Inferior parietal cortex (tissue), 1 donor: ENCODE measurements at regions not wholly inside any gene's neighbourhood (a gene's known extent, or its start where the extent isn't known, plus 50 kb on each side); places are given as distances from the start of the nearest gene placed in this dataset.
A peak's percentile ranks its signal among the peaks of the same experiment; 100 is the strongest.

ENCODE experiments used
- DNase-seq: peaks from one replicate; pipeline ENCODE4 v3.0.0-alpha.2; 2016; ENCODE audit errors: extremely low spot score

DNA sequence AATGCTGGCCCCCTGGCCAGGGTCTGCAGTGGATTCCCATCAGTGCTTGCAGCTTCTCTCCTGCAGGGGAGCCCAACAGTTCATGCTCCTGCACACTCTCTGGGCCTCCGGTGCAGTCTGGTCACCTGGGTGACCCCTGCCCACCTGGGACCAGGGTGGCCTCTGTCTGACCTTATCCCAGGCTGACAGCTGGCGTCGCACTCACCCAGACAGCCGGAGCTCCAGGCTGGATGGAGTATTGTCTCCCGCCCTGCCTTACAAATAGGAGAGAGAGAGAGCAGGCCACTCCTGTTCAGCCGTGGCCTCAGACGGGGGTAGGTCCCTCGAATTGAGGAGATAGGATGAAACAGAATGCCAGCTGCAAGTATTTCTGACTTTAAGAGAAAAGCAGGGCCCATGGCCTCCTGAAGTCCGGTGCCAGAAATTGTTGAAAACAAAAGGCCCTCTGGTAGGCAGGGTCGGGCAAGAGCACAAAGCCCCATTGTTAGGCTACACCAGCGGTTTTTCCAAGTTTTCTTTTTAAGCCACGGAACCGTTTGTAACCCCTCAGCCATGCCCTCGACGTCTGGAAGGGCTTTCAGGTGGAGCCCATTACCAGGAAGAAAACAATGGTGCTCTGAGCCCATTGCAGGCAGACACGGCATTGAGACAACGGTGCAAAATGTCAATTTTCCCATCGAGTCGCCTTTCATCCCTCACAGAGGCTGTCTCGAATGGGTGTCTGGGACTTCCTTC, 258.4 kb downstream of the BCL11A start:
- DNase-seq, result peak; percentile 58

DNA sequence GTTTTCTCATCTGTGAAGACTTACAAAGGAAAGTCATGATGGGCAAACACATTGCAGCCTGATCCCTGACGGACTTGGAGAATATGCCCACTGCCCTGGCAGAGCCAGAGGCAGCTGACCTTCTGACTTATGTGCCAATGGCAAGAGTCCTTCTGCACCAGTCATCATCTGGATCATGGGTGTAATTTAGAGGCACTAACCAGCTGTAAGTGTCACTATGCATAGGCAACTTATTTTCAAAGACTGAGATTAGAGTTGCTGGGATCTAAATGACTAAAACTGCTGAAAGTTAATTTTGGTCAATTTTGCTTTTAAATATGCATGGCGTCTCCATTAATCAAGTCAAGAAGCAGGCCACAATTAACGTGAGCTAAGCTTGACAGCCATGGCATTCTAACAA, 261.2 kb downstream of the BCL11A start:
- DNase-seq, result no peak

DNA sequence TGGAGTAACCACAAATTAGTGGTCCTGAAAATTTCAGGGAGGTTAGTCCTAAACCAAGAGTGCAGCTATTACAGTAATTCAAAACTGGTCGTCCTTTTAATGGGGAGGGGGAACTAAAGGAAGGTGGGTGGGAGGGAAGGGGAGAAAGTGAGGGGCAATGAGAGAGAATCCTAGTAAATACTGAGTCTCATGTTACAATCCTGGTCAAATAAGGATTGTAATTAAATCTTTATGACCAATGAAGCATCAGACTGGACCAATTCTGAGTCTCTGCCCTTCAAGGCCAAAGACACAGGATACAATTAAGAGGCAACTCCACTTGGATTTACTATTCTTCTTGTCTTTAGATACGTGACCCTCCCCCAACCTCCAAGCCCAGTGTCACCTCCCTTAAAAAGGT, 262.9 kb downstream of the BCL11A start:
- no peak for DNase-seq

DNA sequence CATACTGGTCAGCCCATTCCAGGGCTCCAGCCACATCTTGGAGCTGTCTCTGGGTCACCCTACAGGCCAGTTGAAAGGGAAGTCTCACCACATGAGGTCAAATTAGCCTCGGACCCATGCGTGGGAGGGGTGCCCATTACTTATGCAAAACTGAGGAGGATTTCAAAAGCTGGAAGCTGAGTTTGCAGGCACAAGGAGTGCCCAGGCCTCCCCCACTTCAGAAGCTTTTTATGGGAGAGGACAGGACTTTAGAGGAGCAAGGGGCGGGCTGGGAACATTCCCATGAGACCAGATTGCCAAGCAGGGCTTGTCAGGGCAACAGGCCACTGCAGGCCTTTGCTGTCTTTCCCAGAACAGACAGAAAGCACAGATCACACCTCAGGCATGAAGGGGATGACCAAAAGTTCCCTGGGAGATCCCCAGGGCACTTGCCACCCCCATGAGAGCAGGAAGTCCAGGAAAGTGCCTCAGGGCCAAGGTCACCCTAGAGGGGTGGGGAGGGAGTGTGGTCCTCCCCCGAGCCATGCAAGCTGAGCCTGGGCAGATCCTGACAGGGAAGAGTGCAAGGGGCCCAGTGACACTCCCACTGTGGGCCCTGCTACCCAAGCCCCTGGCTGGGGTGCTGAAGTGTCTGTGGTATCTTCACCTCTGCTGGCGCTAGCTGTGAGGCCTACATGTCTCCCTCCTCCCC, 267.7 kb downstream of the BCL11A start:
- no peak for DNase-seq

DNA sequence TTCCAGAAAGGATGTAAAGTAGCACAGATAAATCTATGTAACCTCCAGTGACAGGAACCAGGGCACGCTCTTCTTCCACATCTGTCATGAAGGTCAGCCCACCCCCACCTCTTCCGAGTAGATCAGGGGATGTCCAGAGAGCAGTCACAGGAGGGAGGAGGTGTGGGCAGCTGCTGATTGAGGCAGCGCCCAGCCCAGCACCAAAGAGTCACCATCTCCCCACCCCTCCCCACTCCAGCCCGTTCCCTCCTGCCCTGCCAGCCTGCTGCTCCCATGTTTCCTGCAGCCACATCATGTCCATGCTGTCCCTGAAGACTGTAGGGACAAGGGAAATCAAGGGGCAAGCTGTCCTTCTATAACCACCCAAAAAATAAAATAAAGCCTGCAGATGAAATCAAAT, 269.8 kb downstream of the BCL11A start:
- DNase-seq, result no peak

DNA sequence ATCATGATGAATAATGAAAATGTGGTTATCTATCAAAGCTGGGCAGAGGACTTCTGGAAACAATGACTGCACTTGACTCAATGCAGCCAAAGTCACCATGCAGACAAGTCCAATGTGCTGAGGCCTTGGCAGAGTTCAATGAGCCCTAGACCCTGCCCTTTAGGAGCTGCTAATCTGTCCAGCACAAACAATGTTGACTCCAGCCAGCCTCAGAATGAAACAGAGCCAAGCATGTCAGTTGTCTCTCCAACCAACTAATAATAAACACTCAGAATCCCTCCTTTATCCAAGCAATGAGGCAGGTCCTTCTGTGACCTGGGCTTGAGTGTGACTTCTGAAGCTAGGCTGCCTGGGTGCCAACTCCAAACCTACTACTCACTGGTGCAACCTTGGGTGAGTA, 270.6 kb downstream of the BCL11A start:
- DNase-seq, result no peak

DNA sequence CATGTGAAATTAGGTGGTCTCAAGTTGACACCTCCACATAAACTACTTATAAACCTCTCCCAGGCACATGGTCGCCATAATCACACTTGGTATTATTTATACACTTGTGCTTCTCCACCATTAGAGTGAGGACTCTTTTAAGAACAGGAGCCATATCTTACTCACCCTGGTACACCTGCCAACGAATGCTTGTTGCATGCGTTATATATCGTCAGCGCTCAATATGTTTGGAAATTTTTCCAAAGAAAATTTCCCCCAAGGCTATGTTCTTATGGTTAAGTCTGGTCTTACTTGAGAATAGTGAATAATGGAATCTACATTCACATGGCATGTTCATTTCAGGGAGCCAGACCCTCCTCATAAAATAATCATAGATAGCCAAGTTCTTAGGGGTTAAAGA, 271.7 kb downstream of the BCL11A start:
- DNase-seq, result no peak

DNA sequence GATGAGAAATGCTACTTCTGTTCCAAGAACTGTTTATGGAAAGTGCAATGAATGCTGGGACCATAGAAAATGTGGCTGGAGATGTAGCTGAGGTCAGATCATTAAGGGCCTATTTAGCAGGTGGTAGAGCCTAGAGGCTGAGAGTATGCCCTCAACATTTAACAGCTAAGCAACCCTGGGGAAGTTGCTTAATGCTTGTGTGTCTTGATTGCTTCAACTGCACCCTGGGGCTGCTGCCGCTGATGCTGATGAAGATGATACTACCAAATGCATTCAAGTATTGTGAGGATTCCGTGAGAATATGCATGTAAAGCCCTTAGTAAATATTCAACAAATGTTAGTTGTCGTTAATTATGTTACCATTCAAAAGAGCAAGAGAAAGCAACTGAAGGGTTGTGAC, 273.2 kb downstream of the BCL11A start:
- DNase-seq, result no peak

DNA sequence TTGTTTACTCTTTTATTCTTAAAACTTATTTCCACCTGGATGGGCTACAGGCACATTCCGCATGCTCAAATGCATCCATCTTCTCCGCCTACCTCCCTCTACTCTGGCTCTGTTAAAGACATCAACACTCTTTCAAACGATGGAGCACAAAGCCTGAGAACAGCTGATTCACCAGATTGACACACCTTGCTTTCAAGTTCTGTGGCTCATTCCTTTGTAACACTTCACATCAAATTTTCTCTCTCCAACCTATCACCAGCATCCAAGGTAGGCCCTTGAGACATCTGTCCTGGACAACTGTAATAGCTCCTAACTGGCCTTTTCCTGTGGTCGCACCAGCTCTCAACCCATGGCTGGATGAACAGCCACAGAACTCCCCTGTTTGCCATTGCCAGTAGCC, 274.5 kb downstream of the BCL11A start:
- no peak for DNase-seq

DNA sequence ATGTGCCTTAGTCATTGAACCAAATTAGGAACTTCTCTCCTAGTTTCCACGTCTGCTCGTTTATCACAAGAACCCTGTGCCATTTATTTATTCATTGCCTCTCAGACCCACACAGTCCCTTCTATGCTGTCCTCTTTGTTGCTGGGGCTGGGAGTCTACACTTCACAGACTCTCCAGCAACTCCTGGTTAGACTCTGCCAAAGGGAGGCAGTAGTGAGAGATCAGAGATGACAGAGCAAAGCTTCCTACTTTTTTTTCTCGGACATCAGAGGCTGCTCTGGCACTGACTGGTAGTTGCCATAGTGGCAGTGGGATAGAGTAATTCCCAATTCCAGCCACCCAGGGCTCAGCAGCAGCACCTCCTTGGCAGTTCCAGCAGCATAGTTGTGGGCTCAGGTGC, 277.5 kb downstream of the BCL11A start:
- DNase-seq, result no peak

DNA sequence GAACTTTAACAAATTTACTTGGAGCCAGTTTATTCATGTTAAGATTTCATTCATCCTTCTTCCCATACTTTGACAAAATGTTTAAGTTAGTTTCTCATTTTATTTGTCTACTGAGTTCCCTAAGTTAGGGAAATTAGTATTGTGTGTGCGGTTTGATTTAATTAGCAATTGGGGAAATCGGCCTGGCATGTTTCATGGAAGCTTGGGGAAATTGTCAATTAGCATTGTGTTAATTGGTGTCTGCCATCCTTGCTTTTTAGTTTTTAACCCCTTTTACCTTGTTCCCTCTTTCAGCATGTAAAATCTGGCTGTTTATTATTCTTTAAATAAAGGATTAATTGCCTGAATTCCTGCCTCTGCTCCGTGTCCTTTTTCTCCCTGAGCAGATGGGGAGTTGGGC, 279.6 kb downstream of the BCL11A start:
- no peak for DNase-seq

DNA sequence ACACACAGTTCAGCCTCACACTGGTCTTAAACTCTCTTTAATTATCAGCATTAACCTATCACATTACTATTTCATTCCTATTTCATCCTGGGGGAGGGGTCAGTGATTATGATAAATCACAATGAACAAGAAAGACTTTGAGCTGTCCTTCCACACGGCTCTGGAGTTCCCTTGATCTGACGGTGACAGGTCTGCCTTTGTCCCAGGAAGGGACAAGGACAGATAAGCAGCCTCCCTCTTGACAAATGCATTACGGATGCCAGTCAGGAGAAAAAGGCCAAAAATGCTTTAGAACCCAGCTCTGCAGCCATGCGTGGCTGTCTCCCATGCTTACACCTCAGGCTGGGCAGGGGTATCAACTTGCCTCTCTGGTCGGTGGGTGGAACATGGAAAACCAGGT, 281.7 kb downstream of the BCL11A start:
- DNase-seq, result no peak

DNA sequence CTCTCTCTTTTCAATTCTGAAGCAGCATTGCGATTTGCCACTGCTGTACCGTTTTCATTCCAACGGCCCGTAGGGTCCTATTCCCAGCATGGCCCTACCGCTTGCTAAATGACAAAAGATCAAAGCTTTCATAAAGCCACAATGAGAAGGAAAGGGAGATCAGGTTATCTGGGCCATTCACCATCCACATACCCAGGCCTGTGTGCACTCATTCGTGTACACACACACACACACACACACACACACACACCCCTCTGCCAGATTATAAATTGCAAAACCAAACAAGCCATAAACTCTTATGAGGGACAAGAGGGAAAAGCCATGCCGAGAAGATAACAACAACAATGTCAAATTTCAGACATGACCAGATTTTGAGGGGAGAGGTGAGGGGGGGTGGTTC, 282.3 kb downstream of the BCL11A start:
- no peak for DNase-seq

DNA sequence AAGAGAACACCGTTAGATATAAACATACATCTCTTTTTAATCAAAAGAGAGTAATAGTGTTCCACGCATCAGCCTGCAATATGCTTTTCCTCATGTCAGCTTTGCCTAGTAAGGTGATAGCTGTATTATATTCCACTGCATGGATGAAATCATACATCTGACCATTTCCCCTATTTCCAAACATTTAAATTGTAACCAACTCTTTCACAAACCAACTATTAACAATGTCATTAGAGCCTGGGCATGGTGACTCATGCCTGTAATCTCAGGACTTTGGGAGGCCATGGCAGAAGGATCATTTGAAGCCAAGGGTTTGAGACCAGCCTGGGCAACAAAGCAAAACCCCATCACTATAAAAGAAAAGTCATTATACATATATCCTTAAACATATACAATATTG, 284.8 kb downstream of the BCL11A start:
- DNase-seq, result no peak

DNA sequence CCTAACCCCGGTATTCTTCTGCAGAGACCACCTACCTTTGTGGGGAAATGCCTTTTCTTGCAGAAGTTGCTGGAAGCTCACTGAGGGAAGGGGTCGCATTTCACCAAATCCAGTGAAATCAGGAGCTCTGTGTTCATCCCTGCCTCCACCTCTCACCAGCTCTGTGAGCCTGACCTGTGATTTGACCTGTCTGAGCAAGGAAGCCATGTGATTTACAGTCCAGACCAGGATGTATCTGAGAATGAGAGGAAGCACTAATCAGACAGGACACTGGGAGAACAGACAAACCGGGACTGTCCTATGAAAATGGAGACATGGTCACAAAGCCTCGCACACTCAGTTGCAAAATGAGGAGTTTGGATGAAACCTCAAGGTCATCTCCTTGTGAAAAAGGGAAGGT, 285.4 kb downstream of the BCL11A start:
- no peak for DNase-seq

DNA sequence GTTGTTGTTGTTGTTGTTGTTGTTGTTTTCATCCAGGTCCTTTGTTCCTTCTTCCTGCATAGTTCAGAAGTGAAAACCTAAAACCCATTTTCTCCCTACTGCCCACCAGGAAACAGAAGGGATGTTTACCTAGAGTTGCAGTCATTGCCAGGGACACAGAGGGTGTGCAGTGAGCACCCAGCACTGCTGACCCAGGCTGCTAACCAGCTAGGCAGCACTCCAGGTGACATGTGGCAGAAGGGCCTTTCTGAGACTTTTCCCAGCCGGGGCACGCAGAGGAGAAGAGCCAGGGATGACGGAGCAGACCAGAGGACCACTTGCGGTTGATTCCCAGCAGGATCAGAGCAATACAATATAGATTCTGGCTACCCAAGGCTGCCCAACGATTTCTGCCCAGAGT, 286.3 kb downstream of the BCL11A start:
- no peak for DNase-seq

DNA sequence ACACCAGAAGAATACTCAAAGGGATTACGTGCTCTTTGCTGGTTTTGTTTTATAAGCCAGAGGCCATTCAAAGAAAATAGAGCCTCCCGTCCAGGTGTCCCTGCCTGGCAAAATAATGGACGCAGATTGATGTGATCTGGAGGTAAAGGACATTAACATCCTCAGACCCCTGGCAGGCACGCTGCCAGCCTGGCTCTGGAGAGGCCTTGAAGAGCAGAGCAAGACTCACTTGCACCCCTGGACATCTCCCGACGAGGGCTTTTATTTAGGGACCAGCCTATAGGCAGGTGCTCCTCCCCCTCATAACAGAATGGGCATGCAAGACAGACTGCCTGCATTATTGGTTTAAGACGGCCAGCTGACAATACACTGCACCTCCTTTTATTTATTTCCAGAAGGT, 291.3 kb downstream of the BCL11A start:
- no peak for DNase-seq

DNA sequence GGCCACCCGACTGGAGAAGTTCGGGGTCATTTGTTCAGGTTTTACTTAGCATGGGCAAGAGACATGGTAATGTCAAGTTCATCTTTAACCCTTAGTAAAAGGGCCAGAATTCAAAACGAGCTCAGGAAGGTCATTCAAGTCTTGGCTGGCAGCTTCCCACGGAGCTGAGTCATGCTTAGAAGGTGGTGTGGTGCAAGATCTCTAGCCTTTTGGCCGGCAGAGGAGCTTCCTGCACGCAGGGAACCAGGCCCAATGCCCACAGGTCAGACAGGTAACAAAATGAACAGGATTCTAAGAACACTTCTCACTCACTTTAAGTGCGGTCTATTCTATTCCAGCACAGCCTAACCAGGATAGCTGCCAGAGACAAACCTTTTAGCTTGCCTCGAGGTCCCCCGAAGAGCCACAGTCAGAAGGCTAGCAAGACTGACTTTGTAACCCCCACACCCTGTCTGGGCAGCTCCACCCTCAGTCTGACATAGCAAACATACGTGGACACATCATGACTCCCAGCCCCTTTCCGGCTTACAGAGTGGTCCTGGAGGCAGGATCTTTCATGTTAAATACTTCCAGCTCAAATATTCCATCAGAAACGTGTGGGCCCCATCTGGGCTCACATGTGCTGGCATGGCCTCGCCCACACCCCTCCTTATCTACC, 292.7 kb downstream of the BCL11A start:
- no peak for DNase-seq

DNA sequence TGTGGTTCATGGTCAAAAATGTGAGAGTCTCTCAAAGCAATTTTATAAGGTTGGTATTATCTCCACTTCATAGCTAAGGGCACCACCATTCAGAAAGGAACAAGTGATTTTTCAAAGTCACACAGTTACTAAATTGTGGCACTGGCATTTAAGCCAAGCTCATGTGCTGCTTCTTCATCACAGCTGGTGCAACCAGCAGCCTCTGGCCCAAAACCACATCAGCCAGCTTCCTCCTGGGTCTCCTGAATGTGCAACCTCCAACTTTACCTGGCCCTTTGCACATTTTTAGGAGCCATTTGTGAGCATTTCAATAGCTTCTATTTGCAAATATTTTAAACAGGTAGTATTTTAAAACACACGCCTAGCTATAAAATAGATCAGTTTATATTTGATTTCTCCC, 293.7 kb downstream of the BCL11A start:
- DNase-seq, result no peak

DNA sequence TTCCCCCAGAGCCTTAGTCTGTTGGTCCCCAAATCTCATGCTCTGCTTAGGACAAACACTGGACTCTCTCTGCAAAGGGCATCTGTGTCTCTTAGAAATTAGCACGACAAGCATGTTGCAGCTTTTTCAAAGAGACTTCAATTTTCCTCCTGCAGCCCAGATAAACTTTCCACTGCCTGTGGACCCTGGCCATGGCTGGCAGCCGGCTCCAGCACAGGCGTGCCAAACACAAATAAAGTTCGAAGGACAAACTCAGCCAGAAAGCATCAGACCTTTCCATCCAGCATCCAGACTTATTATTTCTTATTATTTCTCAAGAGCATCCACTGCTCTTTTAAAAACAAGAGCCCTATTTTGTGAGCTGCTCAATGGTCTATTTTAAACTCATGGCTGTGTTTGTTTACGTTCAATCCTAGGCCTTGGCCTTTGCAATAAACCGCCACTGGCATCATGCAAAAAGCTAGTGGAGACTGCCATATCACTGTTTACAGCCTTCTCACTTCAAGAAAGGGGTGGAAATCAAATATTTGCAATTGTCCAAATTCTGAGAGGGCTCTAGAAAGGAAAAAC, 300.8 kb downstream of the BCL11A start:
- DNase-seq, result peak; percentile 3

DNA sequence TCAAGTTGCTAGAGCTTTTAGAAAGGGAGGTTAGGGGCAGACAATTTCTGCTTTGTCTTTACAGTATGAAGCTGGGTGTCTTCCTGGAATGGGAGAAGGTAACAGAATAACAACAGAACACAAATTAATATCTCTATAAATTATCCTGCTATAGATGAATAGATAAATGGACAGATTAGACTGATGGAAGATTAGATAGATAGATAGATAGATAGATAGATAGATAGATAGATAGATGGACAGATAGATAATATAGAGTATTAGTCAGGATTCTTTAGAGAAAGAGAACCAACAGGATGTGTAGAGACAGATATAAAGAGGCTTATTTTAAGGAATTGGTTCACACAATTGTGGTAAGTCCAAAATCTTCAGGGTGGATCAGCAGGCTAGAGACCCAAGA, 302.2 kb downstream of the BCL11A start:
- no peak for DNase-seq

DNA sequence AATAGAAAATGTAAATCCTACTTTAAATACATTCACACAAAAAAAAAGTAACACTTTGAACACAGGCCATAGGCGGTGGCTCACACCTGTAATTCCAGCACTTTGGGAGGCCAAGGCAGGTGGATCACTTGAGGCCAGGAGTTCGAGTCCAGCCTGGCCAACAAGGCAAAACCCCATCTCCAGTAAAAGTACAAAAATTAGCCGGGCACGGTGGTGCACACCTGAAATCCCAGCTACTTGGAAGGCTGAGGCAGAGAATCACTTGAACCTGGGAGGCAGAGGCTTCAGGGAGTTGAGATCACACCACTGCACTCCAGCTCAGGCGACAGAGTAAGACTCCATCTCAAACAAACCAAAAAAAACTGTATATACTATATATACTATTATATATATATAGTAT, 303.6 kb downstream of the BCL11A start:
- DNase-seq, result no peak

DNA sequence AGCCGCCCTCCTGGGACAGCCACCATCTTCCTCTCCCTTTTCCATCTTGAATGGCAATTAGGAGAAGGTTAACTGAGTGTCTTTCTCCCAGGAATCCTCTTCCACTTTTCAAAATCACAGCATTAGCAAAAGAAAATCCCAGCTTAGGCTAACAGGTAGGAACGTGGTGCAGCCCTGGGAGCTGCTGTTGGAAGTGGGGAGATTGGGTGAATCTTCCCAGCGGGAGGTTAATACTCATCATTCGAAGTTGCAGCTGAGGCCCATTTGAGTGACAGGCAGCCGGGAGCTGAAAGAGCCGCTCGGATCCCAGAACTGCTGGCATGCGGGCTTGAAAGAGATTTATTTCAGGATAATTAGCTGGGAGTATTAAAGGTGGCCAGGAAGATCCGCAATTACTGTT, 306.0 kb downstream of the BCL11A start:
- DNase-seq, result no peak
